Osteoblast (primary cell): ENCODE measurements at regions not wholly inside any gene's neighbourhood (a gene's known extent, or its start where the extent isn't known, plus 50 kb on each side); places are given as distances from the start of the nearest gene placed in this dataset.
"Not testable (repeated sequence)": the region's sequence is repeated elsewhere in the genome, so short reads cannot be mapped to it uniquely, and the experiment has no call there.

Source experiments
- DNase-seq: peaks from one replicate; pipeline ENCODE4 v3.0.0; 2011; ENCODE audit warnings: low spot score, mixed read lengths; ENCODE audit not compliant: insufficient read length; ENCODE audit errors: missing footprints
- H2AFZ ChIP-seq: 2 replicates; pipeline ENCODE4 v1.6.0; 2011; ENCODE audit warnings: mild to moderate bottlenecking, low read length
- H3K27ac ChIP-seq: 2 replicates; pipeline ENCODE4 v1.5.1; 2011; ENCODE audit warnings: mild to moderate bottlenecking, low read depth, low read length, moderate library complexity
- H3K27me3 ChIP-seq: 2 replicates; pipeline ENCODE4 v1.6.0; 2012; ENCODE audit warnings: mild to moderate bottlenecking, control low read depth, inconsistent platforms, low read length, moderate library complexity; ENCODE audit not compliant: insufficient read depth
- H3K36me3 ChIP-seq: 2 replicates; pipeline ENCODE4 v1.5.1; 2011; ENCODE audit warnings: mild to moderate bottlenecking, low read length, control low read depth, moderate library complexity; ENCODE audit not compliant: insufficient read depth
- H3K4me1 ChIP-seq: 2 replicates; pipeline ENCODE4 v1.5.1; 2011; ENCODE audit warnings: mild to moderate bottlenecking, low read length, control low read depth, moderate library complexity; ENCODE audit not compliant: insufficient read depth
- H3K4me2 ChIP-seq: 2 replicates; pipeline ENCODE4 v1.6.0; 2011; ENCODE audit warnings: mild to moderate bottlenecking, low read length; ENCODE audit not compliant: insufficient read depth
- H3K4me3 ChIP-seq: fragments of 200-600 bp; sonication (generic); 3 replicates; pipeline ENCODE4 v1.5.1; 2012; ENCODE audit warnings: mild to moderate bottlenecking, low read length, inconsistent platforms; ENCODE audit not compliant: insufficient read depth
- H3K79me2 ChIP-seq: 2 replicates; pipeline ENCODE4 v1.6.0; 2012; ENCODE audit warnings: mild to moderate bottlenecking, low read length, control low read depth, inconsistent platforms; ENCODE audit not compliant: insufficient read depth
- H3K9me3 ChIP-seq: 2 replicates; pipeline ENCODE4 v1.5.1; 2011; ENCODE audit warnings: low read depth, low read length, control low read depth
- H4K20me1 ChIP-seq: 2 replicates; pipeline ENCODE4 v1.6.0; 2012; ENCODE audit warnings: mild to moderate bottlenecking, low read length, control low read depth; ENCODE audit not compliant: insufficient read depth
- CTCF ChIP-seq: IDR thresholded peaks from 2 replicates; pipeline ENCODE4 v1.5.1; 2011; ENCODE audit warnings: mild to moderate bottlenecking, low read depth, low read length, moderate library complexity; ENCODE audit errors: extremely low read depth

GRCh38 chr15:84360902-84361301, 125.3 kb downstream of the GOLGA6L4 start:
- DNase-seq, H3K79me2 ChIP-seq: not testable (repeated sequence)

GRCh38 chr15:84384421-84384820, 148.8 kb downstream of the GOLGA6L4 start:
- H3K36me3 ChIP-seq, H3K4me1 ChIP-seq, DNase-seq, H3K4me3 ChIP-seq, H3K4me2 ChIP-seq, H4K20me1 ChIP-seq, H3K9me3 ChIP-seq, H2AFZ ChIP-seq, H3K27ac ChIP-seq, H3K79me2 ChIP-seq, H3K27me3 ChIP-seq: not testable (repeated sequence)

More at GRCh38 chr15:84360902-84361301, 125.3 kb downstream of the GOLGA6L4 start:
- H3K4me1 ChIP-seq, H3K36me3 ChIP-seq, H3K4me2 ChIP-seq, H2AFZ ChIP-seq, H3K9me3 ChIP-seq, H3K4me3 ChIP-seq, H3K27me3 ChIP-seq, H4K20me1 ChIP-seq, H3K27ac ChIP-seq: not testable (repeated sequence)

GRCh38 chr15:84387086-84387485, 151.5 kb downstream of the GOLGA6L4 start:
- Histone ChIP-seq H3K9me3 (no peaks in the 10 kb centered on the region), H3K27ac (no peak overlapping the region), H3K27me3 (no peaks in the 10 kb centered on the region), H2AFZ (no peak overlapping the region), H3K4me3 (no peak overlapping the region), H3K4me1 (no peaks in the 10 kb centered on the region), H3K36me3 (no peaks in the 10 kb centered on the region), H3K4me2 (no peak overlapping the region), H4K20me1 (no peaks in the 10 kb centered on the region), H3K79me2 (no peaks in the 10 kb centered on the region)
- TF ChIP-seq CTCF: no peak
- no peak for DNase-seq

GRCh38 chr15:84388201-84388600, 152.6 kb downstream of the GOLGA6L4 start:
- not testable (repeated sequence) for H4K20me1 ChIP-seq, DNase-seq, H3K4me1 ChIP-seq, H2AFZ ChIP-seq, H3K9me3 ChIP-seq, H3K36me3 ChIP-seq, H3K27me3 ChIP-seq, H3K79me2 ChIP-seq, H3K4me3 ChIP-seq, H3K4me2 ChIP-seq, H3K27ac ChIP-seq

GRCh38 chr15:84388638-84389037, 153.1 kb downstream of the GOLGA6L4 start:
- H3K27me3 ChIP-seq, H3K79me2 ChIP-seq, H2AFZ ChIP-seq, H3K36me3 ChIP-seq, H3K4me2 ChIP-seq, H4K20me1 ChIP-seq, H3K4me1 ChIP-seq, DNase-seq, H3K27ac ChIP-seq, H3K9me3 ChIP-seq, H3K4me3 ChIP-seq: not testable (repeated sequence)

GRCh38 chr15:84390324-84390723, 154.8 kb downstream of the GOLGA6L4 start:
- H3K4me1 ChIP-seq, DNase-seq, H4K20me1 ChIP-seq, H3K4me2 ChIP-seq, H3K9me3 ChIP-seq, H3K79me2 ChIP-seq, H3K36me3 ChIP-seq, H3K4me3 ChIP-seq, H2AFZ ChIP-seq, H3K27ac ChIP-seq, H3K27me3 ChIP-seq: not testable (repeated sequence)
